Esophagus muscularis mucosa (tissue), 3 donors: ENCODE measurements at regions not wholly inside any gene's neighbourhood (a gene's known extent, or its start where the extent isn't known, plus 50 kb on each side); places are given as distances from the start of the nearest gene placed in this dataset.

Source experiments
- POLR2AphosphoS5 ChIP-seq, 2 donors: sonication (generic); formaldehyde crosslinking; IDR thresholded peaks; one replicate each; pipeline ENCODE4 v1.6.1; 2017; ENCODE audit warnings: antibody characterized with exemption in 2 of 2
- TF ChIP-seq, protein P1 (sequence below), 3 experiments: fragments of 200-600 bp in 2 of 3; fragments of 450-650 bp in 1 of 3; sonication (generic) in 2 of 3; IDR thresholded peaks; one replicate each; pipeline ENCODE4 v1.5.1; 2017 to 2019; ENCODE audit warnings: antibody characterized with exemption in 3 of 3, mild to moderate bottlenecking in 2 of 3, moderate library complexity in 1 of 3

DNA sequence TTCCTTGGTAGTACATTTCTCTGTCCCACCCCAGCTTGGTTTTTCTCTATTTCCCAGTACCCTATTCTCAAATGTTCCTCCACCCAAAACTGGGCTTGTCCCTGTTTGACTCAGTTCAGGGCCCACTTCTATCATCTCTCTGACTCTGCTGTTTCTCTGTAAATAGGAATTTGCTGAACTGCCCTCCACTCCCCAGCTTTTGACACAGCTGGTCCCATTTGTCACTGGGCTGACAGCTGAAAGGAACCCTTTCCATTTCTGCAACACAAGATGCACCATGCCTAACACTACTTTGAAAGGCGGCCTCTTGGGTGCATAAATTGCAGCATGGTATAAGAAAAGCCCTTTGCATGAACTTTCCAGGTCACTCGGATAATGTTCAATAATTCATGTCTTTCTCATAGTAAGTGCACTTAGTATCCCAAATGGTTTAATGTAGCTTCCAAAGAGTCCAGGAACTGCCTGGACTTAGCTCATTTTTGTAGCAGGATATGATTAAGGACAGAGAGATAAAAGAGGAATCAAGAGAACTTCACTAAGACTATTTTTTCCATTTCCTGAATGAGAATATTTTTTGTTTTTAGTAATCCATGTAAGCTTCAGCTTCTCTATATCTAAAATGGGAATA lies 256.7 kb downstream of the CDH11 start:
- TF ChIP-seq, protein P1, sequence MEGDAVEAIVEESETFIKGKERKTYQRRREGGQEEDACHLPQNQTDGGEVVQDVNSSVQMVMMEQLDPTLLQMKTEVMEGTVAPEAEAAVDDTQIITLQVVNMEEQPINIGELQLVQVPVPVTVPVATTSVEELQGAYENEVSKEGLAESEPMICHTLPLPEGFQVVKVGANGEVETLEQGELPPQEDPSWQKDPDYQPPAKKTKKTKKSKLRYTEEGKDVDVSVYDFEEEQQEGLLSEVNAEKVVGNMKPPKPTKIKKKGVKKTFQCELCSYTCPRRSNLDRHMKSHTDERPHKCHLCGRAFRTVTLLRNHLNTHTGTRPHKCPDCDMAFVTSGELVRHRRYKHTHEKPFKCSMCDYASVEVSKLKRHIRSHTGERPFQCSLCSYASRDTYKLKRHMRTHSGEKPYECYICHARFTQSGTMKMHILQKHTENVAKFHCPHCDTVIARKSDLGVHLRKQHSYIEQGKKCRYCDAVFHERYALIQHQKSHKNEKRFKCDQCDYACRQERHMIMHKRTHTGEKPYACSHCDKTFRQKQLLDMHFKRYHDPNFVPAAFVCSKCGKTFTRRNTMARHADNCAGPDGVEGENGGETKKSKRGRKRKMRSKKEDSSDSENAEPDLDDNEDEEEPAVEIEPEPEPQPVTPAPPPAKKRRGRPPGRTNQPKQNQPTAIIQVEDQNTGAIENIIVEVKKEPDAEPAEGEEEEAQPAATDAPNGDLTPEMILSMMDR (IDR thresholded peaks at IDR 0.05): no peak
- no peak for TF ChIP-seq POLR2AphosphoS5 (IDR thresholded peaks at IDR 0.05)
